ENCODE measurements at regions not wholly inside any gene's neighbourhood (a gene's known extent, or its start where the extent isn't known, plus 50 kb on each side); places are given as distances from the start of the nearest gene placed in this dataset.

DNA sequence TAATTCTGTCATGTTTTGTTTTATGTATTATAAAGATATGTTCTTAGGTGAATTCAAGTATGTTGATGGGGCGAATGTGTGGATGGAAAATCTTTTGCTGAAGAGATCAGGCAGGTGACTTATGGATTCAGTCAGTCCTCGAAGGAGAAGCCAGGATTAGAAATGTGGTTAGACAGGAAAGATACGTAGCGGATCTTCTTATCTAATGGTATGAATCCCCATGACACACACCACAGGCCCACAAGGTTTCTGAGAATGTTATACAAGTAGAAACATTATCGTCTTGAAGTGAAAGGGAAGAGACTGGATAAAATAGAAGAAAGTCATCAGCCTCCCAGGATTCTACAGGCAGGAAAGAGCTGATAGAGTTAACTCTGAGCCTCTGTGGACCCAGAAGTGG, 69.0 kb upstream of the RFXAP start:
- DNase-seq = no peak

DNA sequence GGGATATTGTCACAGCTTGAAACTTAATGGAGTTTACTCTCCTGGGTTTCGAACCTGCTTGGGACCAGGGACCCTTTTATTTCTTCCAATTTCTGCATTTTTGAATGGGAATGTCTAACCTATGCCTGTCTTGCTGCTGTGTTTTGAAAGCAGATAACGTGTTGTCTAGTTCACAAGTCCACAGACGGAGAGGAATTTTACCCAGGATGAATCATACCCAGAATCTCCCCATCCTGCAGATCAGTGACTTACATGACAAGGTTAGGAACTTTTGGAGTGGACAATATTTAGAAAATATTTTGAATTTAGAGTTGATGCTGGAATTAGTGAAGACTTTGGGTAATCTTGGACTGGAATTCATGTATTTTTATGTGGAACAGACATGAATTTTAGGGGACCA, 68.6 kb upstream of the RFXAP start:
- no peak for DNase-seq

DNA sequence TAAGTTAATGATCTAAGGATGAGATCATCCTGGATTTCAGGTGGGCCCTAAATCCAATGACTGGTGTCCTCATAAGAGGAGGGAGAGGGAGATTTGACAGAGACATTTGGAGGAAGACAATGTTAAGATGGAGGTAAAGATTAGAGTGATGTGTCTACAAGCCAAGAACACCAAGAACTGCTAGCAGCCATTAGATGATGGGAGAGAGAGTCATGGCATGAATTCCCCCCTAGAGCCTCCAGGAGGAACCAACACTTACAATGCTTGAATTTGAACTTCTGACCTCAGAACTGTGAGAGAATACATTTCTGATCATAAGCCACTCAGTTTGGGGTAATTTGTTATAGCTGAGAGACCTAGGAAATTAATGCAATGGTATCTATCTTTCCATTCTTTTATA, 68.1 kb upstream of the RFXAP start:
- no peak for DNase-seq

DNA sequence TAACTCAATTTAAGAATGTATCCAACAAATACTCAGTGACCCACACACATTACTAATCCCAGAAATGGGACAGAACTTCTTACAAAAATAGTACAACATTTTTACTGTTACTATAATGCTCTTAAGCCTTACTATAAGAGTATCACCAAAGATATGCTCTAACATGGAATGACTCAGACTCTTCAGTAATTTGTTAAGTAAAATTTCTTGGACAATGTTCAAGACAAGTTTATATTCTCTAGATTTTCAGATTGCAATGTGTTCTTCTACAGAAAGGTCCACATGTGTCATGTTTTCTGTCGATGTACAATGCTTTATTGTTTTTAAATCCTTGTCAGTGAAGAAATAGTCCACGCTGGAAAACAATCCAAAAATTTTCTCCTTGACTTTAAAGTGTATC, 66.3 kb upstream of the RFXAP start:
- no peak for DNase-seq

DNA sequence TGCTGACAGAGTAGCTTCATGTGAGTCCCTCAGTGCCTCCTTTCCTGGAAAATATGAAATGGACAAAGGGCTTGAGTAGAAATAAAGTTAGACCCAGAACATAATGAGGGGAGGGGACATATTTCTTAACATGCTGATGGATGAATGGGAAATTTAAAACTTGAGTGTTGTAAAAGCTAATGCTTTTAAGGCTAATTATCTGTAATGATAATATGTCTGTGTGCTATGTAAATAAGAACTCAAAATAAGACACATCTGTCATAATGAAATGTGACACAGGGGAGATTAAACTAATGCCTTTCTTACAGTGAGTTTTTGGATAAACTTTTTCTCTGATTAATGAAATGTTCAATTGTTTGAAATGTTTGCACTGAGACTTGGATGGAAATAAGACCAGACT, 65.8 kb upstream of the RFXAP start:
- DNase-seq = no peak

DNA sequence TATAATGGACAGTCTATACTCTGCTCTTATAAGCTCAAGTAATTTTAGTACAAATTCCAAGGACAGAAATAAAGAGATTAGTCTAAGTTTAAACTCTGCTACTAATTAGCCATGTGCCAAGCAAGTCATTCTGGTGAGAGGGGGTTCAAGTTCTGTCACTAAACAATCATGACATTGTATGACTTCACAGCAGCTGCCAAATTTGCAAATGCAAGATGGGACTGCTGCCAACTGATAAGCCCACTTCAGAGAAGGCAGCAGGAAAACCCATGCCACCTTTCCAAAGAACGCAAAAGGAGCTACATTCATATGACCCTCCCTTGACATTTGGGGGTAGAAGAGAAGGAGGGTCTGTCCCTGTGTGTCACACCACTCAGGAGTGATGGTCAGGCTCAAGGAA, 60.7 kb upstream of the RFXAP start:
- peak; percentile 50 for DNase-seq

DNA sequence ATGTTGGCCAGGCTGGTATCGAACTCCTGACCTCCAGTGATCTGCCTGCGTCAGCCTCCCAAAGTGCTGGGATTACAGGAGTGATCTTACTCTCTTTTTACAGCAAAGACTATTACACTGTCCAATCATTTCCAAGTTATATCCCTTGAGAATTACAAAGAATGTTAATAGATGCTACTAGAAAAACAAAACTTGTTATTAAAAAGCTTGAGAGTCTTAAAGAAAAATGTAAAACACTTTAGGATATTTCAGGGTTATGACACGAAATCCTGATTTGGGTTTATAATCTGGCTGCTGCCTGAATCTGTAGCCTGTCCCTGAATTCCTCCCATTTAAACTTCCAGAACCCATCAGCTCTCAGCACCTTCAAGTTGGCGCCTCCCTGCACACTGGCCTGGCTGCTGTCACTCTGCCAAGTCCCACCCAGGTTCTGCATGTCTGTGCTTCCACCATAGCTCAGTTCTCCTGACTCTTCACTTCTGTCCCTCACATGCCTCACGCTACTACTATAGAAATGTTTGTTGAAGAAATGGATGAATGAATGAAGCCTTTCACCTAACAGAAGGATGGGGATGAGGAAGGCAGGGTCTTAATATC, 55.8 kb upstream of the RFXAP start:
- DNase-seq = no peak

DNA sequence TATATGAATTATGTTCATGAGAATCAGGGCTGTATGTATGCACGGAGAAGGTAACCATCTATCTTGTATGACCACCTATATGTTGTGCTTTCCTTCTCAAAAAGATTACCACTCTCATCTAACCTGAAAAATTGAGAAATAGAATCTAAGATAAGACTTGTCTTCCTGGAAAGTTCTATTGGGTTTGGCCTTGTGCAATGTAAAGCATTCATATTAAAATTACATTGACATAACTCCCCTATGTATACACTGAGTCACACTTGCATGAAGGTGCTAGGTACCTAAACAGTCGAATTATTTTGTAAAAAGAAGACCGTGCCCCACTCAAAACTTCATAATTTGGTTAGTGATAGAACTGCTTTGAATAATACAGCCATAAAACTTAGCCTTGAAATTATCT, 54.5 kb upstream of the RFXAP start:
- no peak for DNase-seq

DNA sequence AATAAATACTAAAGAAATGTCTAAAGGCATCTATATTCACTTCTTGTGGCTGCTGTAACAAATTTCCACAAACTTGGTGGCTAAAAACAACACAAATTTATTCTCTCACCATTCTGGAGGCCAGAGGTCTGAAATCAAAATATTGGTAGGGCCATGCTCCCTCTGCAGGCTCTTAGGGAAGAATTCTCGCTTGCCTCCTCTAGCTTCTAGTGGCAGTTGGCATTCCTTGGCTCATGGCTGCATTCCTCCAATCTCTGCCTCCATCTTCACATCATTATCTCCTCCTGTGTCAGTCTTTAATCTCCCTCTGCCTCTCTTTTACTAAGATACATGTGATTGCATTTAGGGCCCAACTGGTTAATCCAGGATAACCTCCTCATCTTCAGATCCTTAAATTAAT, 54.1 kb upstream of the RFXAP start:
- no peak for DNase-seq

DNA sequence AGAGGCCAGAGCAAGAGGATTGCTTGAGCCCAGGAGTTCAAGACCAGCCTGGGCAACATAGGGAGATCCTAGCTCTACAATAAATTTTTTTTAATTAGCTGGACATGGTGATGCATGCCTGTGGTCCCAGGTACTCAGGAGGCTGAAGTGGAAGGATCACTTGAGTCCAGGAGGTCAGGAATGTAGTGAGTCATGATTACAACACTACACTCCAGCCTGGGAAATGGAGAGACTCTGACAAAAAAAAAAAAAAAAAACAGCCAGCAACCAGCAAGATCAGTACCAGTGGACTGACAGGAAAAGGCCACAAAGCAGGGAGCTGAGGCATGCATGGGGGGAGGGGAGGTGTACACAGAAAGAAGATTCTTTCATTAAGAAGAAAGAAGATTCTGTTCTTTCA, 52.7 kb upstream of the RFXAP start:
- peak; percentile 2 for DNase-seq

DNA sequence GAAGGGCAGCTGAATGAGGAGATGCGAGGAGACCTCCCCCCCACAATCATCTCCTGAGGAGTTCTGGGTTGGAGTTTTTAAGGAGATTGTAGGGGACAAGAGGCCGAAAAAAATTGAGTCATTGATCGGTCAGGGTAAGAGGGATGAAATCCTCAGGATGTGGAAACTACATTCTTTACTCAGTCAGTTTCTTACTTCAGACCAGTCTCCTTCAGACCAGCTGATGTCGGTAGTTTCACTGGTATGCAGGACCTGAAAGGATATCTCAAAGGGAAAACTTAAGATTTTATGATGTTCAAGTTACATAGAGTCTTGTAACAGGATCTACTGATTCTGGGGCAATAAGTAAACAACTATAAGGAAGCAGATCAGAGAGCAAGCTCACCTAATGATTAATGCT, 51.7 kb upstream of the RFXAP start:
- DNase-seq = no peak

DNA sequence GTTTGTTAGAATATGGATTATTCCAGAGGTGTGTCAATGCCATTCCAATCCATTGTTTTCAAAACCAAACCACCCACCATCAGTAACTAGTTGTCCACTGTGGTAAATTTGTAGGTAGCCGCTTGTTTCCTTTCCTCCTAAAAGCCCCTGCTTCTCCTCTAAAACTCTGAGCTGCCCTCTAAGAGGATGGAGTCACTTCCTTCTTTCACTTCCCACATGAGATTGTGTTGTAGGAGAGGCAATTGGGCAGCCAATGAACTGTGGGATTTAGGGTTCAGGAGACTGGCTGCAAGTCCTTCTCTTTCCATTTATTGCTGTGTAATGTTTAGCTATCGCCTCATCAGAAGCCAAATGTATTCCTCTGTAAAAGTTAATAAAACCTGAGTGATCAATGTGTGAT, 49.9 kb upstream of the RFXAP start:
- DNase-seq = no peak

Data from NCI-H2029 (cell line).